ENCODE measurements at regions not wholly inside any gene's neighbourhood (a gene's known extent, or its start where the extent isn't known, plus 50 kb on each side); places are given as distances from the start of the nearest gene placed in this dataset.
"Not testable (repeated sequence)": the region's sequence is repeated elsewhere in the genome, so short reads cannot be mapped to it uniquely, and the experiment has no call there.

- Histone ChIP-seq H3K27me3 (ENCODE audit: insufficient read depth, low read length) (peaks cover 84% of the 10 kb centered on the region), H3K79me2 (ENCODE audit: control insufficient read depth, insufficient read depth, low read length, unreplicated experiment) (no peaks in the 10 kb centered on the region), H3K27ac (ENCODE audit: low read depth, low read length) (no peak overlapping the region), H3K36me3 (ENCODE audit: insufficient read depth, low read length) (no peaks in the 10 kb centered on the region), H2AFZ (ENCODE audit: low read length, unreplicated experiment) (no peak overlapping the region), H3K4me3 (ENCODE audit: low read depth, low read length) (no peak overlapping the region), H3K4me1 (ENCODE audit: control insufficient read depth, insufficient read depth, low read length, unreplicated experiment) (no peaks in the 10 kb centered on the region)
These were observed 115.8 kb upstream of the CRHR1 start for GRCh38 chr17:45668316-45668715.

GRCh38 chr17:45672301-45672700 is 111.8 kb upstream of the CRHR1 start:
- no peak overlapping the region for H3K4me3 ChIP-seq (ENCODE audit: low read depth, low read length)

GRCh38 chr17:45672792-45673191 is 111.3 kb upstream of the CRHR1 start:
- Histone ChIP-seq H3K4me3 (ENCODE audit: low read depth, low read length) (no peak overlapping the region), H3K27ac (ENCODE audit: low read depth, low read length) (no peak overlapping the region), H3K36me3 (ENCODE audit: insufficient read depth, low read length) (no peaks in the 10 kb centered on the region), H2AFZ (ENCODE audit: low read length, unreplicated experiment) (no peak overlapping the region), H3K4me1 (ENCODE audit: control insufficient read depth, insufficient read depth, low read length, unreplicated experiment) (no peaks in the 10 kb centered on the region), H3K79me2 (ENCODE audit: control insufficient read depth, insufficient read depth, low read length, unreplicated experiment) (no peaks in the 10 kb centered on the region), H3K27me3 (ENCODE audit: insufficient read depth, low read length) (peaks cover 56% of the 10 kb centered on the region)

More at GRCh38 chr17:45672301-45672700, 111.8 kb upstream of the CRHR1 start:
- peaks cover 59% of the 10 kb centered on the region for H3K27me3 ChIP-seq (ENCODE audit: insufficient read depth, low read length)
- no peaks in the 10 kb centered on the region for H3K36me3 ChIP-seq (ENCODE audit: insufficient read depth, low read length)
- no peak overlapping the region for H2AFZ ChIP-seq (ENCODE audit: low read length, unreplicated experiment)
- no peaks in the 10 kb centered on the region for H3K79me2 ChIP-seq (ENCODE audit: control insufficient read depth, insufficient read depth, low read length, unreplicated experiment)
- H3K4me1 ChIP-seq (ENCODE audit: control insufficient read depth, insufficient read depth, low read length, unreplicated experiment) = no peaks in the 10 kb centered on the region
- H3K27ac ChIP-seq (ENCODE audit: low read depth, low read length) = no peak overlapping the region

- H3K27me3 ChIP-seq (ENCODE audit: insufficient read depth, low read length) = peaks cover 48% of the 10 kb centered on the region
- not testable (repeated sequence) for H3K36me3 ChIP-seq (ENCODE audit: insufficient read depth, low read length); H3K79me2 ChIP-seq (ENCODE audit: control insufficient read depth, insufficient read depth, low read length, unreplicated experiment); H3K27ac ChIP-seq (ENCODE audit: low read depth, low read length); H3K4me3 ChIP-seq (ENCODE audit: low read depth, low read length); H3K4me1 ChIP-seq (ENCODE audit: control insufficient read depth, insufficient read depth, low read length, unreplicated experiment); H2AFZ ChIP-seq (ENCODE audit: low read length, unreplicated experiment)
These were observed 110.4 kb upstream of the CRHR1 start for GRCh38 chr17:45673759-45674158.

GRCh38 chr17:45675012-45675411 is 109.1 kb upstream of the CRHR1 start:
- no peaks in the 10 kb centered on the region for H3K36me3 ChIP-seq (ENCODE audit: insufficient read depth, low read length)
- H3K79me2 ChIP-seq (ENCODE audit: control insufficient read depth, insufficient read depth, low read length, unreplicated experiment) = no peaks in the 10 kb centered on the region
- no peak overlapping the region for H3K4me3 ChIP-seq (ENCODE audit: low read depth, low read length)
- no peaks in the 10 kb centered on the region for H3K4me1 ChIP-seq (ENCODE audit: control insufficient read depth, insufficient read depth, low read length, unreplicated experiment)
- peaks cover 45% of the 10 kb centered on the region for H3K27me3 ChIP-seq (ENCODE audit: insufficient read depth, low read length)
- H3K27ac ChIP-seq (ENCODE audit: low read depth, low read length) = no peak overlapping the region
- no peak overlapping the region for H2AFZ ChIP-seq (ENCODE audit: low read length, unreplicated experiment)

GRCh38 chr17:45675892-45676291 is 108.2 kb upstream of the CRHR1 start:
- no peaks in the 10 kb centered on the region for H3K4me1 ChIP-seq (ENCODE audit: control insufficient read depth, insufficient read depth, low read length, unreplicated experiment)
- H3K27me3 ChIP-seq (ENCODE audit: insufficient read depth, low read length) = peaks cover 42% of the 10 kb centered on the region
- no peak overlapping the region for H2AFZ ChIP-seq (ENCODE audit: low read length, unreplicated experiment)
- H3K4me3 ChIP-seq (ENCODE audit: low read depth, low read length) = no peak overlapping the region
- no peaks in the 10 kb centered on the region for H3K36me3 ChIP-seq (ENCODE audit: insufficient read depth, low read length)
- no peak overlapping the region for H3K27ac ChIP-seq (ENCODE audit: low read depth, low read length)
- no peaks in the 10 kb centered on the region for H3K79me2 ChIP-seq (ENCODE audit: control insufficient read depth, insufficient read depth, low read length, unreplicated experiment)

- H3K27me3 ChIP-seq (ENCODE audit: insufficient read depth, low read length) = peaks cover 44% of the 10 kb centered on the region
- no peak overlapping the region for H2AFZ ChIP-seq (ENCODE audit: low read length, unreplicated experiment)
- H3K27ac ChIP-seq (ENCODE audit: low read depth, low read length) = no peak overlapping the region
- no peak overlapping the region for H3K4me3 ChIP-seq (ENCODE audit: low read depth, low read length)
- H3K36me3 ChIP-seq (ENCODE audit: insufficient read depth, low read length) = no peaks in the 10 kb centered on the region
- no peaks in the 10 kb centered on the region for H3K79me2 ChIP-seq (ENCODE audit: control insufficient read depth, insufficient read depth, low read length, unreplicated experiment)
- no peaks in the 10 kb centered on the region for H3K4me1 ChIP-seq (ENCODE audit: control insufficient read depth, insufficient read depth, low read length, unreplicated experiment)
These were observed 107.4 kb upstream of the CRHR1 start for GRCh38 chr17:45676695-45677094.

GRCh38 chr17:45677770-45678169 is 106.3 kb upstream of the CRHR1 start:
- H3K4me3 ChIP-seq (ENCODE audit: low read depth, low read length) = no peak overlapping the region
- H3K27me3 ChIP-seq (ENCODE audit: insufficient read depth, low read length) = peaks cover 48% of the 10 kb centered on the region
- H3K36me3 ChIP-seq (ENCODE audit: insufficient read depth, low read length) = no peaks in the 10 kb centered on the region
- H3K27ac ChIP-seq (ENCODE audit: low read depth, low read length) = no peak overlapping the region
- no peaks in the 10 kb centered on the region for H3K79me2 ChIP-seq (ENCODE audit: control insufficient read depth, insufficient read depth, low read length, unreplicated experiment)
- H2AFZ ChIP-seq (ENCODE audit: low read length, unreplicated experiment) = no peak overlapping the region
- H3K4me1 ChIP-seq (ENCODE audit: control insufficient read depth, insufficient read depth, low read length, unreplicated experiment) = no peaks in the 10 kb centered on the region

- Histone ChIP-seq H3K27me3 (ENCODE audit: insufficient read depth, low read length) (peaks cover 59% of the 10 kb centered on the region), H3K4me1 (ENCODE audit: control insufficient read depth, insufficient read depth, low read length, unreplicated experiment) (no peaks in the 10 kb centered on the region), H3K27ac (ENCODE audit: low read depth, low read length) (no peak overlapping the region), H3K79me2 (ENCODE audit: control insufficient read depth, insufficient read depth, low read length, unreplicated experiment) (no peaks in the 10 kb centered on the region), H2AFZ (ENCODE audit: low read length, unreplicated experiment) (no peak overlapping the region), H3K4me3 (ENCODE audit: low read depth, low read length) (no peak overlapping the region), H3K36me3 (ENCODE audit: insufficient read depth, low read length) (no peaks in the 10 kb centered on the region)
These were observed 104.7 kb upstream of the CRHR1 start for GRCh38 chr17:45679426-45679825.

- no peak overlapping the region for H2AFZ ChIP-seq (ENCODE audit: low read length, unreplicated experiment)
- no peaks in the 10 kb centered on the region for H3K79me2 ChIP-seq (ENCODE audit: control insufficient read depth, insufficient read depth, low read length, unreplicated experiment)
- no peaks in the 10 kb centered on the region for H3K4me1 ChIP-seq (ENCODE audit: control insufficient read depth, insufficient read depth, low read length, unreplicated experiment)
- H3K36me3 ChIP-seq (ENCODE audit: insufficient read depth, low read length) = no peaks in the 10 kb centered on the region
- H3K4me3 ChIP-seq (ENCODE audit: low read depth, low read length) = no peak overlapping the region
- H3K27ac ChIP-seq (ENCODE audit: low read depth, low read length) = no peak overlapping the region
- peaks cover 61% of the 10 kb centered on the region for H3K27me3 ChIP-seq (ENCODE audit: insufficient read depth, low read length)
These were observed 103.8 kb upstream of the CRHR1 start for GRCh38 chr17:45680360-45680759.

- Histone ChIP-seq H3K27me3 (ENCODE audit: insufficient read depth, low read length) (peaks cover 62% of the 10 kb centered on the region), H2AFZ (ENCODE audit: low read length, unreplicated experiment) (no peak overlapping the region), H3K79me2 (ENCODE audit: control insufficient read depth, insufficient read depth, low read length, unreplicated experiment) (no peaks in the 10 kb centered on the region), H3K27ac (ENCODE audit: low read depth, low read length) (no peak overlapping the region), H3K36me3 (ENCODE audit: insufficient read depth, low read length) (no peaks in the 10 kb centered on the region), H3K4me3 (ENCODE audit: low read depth, low read length) (no peak overlapping the region), H3K4me1 (ENCODE audit: control insufficient read depth, insufficient read depth, low read length, unreplicated experiment) (no peaks in the 10 kb centered on the region)
These were observed 102.4 kb upstream of the CRHR1 start for GRCh38 chr17:45681706-45682105.

Measured in ACC112 (cell line).